OCI-LY1 (cell line): ENCODE measurements at regions not wholly inside any gene's neighbourhood (a gene's known extent, or its start where the extent isn't known, plus 50 kb on each side); places are given as distances from the start of the nearest gene placed in this dataset.

Experiments
- EZH2 ChIP-seq: fragments of 200-600 bp; sonication (generic), shearing (Covaris generic); IDR thresholded peaks from 2 replicates; pipeline ENCODE4 v1.8.0; 2017; ENCODE audit warnings: borderline replicate concordance, mixed run types, mild to moderate bottlenecking, antibody characterized with exemption, low read length, moderate library complexity, mixed read lengths
- TF ChIP-seq, protein P1 (sequence below): fragments of 200-600 bp; sonication (generic), shearing (Covaris generic); IDR thresholded peaks from 2 replicates; pipeline ENCODE4 v1.5.1; 2017; ENCODE audit warnings: mild to moderate bottlenecking, antibody characterized with exemption, low read length, moderate library complexity, mixed read lengths

DNA sequence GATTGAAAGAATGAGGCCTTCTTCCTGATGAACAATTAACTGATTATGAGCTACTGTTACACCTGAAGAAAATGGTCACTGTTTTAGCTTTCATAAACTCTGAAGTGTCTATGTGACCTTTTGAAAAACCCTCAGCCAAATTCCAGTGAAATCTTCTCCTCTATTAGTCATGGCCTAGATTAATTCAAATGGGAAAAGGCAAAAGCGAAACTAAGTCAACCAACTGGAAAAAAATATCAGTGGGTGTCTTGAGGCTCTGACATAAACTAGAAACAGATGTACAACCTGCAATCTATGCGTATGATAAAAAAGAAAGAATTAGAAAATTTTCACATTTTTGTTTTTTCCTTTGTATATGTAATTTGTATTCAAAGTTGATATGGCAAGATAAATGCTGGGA, 169.4 kb upstream of the BANK1 start:
- TF ChIP-seq, protein P1, sequence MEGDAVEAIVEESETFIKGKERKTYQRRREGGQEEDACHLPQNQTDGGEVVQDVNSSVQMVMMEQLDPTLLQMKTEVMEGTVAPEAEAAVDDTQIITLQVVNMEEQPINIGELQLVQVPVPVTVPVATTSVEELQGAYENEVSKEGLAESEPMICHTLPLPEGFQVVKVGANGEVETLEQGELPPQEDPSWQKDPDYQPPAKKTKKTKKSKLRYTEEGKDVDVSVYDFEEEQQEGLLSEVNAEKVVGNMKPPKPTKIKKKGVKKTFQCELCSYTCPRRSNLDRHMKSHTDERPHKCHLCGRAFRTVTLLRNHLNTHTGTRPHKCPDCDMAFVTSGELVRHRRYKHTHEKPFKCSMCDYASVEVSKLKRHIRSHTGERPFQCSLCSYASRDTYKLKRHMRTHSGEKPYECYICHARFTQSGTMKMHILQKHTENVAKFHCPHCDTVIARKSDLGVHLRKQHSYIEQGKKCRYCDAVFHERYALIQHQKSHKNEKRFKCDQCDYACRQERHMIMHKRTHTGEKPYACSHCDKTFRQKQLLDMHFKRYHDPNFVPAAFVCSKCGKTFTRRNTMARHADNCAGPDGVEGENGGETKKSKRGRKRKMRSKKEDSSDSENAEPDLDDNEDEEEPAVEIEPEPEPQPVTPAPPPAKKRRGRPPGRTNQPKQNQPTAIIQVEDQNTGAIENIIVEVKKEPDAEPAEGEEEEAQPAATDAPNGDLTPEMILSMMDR = no peak
- no peak for TF ChIP-seq EZH2
